GM23338 (cell line): ENCODE measurements at regions not wholly inside any gene's neighbourhood (a gene's known extent, or its start where the extent isn't known, plus 50 kb on each side); places are given as distances from the start of the nearest gene placed in this dataset.

Experiments
- ATAC-seq: fragments of 200-7000 bp; cut with Tn5 transposase; 3 replicates; pipeline ENCODE4 v1.9.1; 2020
- DNase-seq: peaks from one replicate; pipeline ENCODE4 v3.0.0-alpha.2; 2015; ENCODE audit warnings: low spot score
- H2AFZ ChIP-seq: fragments of 200-600 bp; sonication (generic); 2 replicates; pipeline ENCODE4 v1.8.0; 2016; ENCODE audit warnings: antibody characterized with exemption, mild to moderate bottlenecking, moderate library complexity
- H3F3A ChIP-seq: fragments of 200-600 bp; sonication (generic); replicated peaks from 2 replicates; pipeline ENCODE4 v1.8.0; 2017; ENCODE audit warnings: antibody characterized with exemption, mixed run types, low read depth
- H3K27ac ChIP-seq: fragments of 200-600 bp; sonication (generic); 2 replicates; pipeline ENCODE4 v1.6.1; 2016; ENCODE audit warnings: low read depth
- H3K27me3 ChIP-seq: fragments of 200-600 bp; sonication (generic); 2 replicates; pipeline ENCODE4 v1.8.0; 2016; ENCODE audit warnings: mild to moderate bottlenecking, mixed run types, moderate library complexity; ENCODE audit not compliant: insufficient read depth
- H3K36me3 ChIP-seq: fragments of 200-600 bp; sonication (generic); 2 replicates; pipeline ENCODE4 v1.8.0; 2016; ENCODE audit warnings: mild to moderate bottlenecking; ENCODE audit not compliant: insufficient read depth
- H3K4me1 ChIP-seq: fragments of 200-600 bp; sonication (generic); 2 replicates; pipeline ENCODE4 v1.8.0; 2016; ENCODE audit warnings: mild to moderate bottlenecking, moderate library complexity; ENCODE audit not compliant: insufficient read depth
- H3K4me2 ChIP-seq: fragments of 200-600 bp; sonication (generic); 2 replicates; pipeline ENCODE4 v1.7.1; 2017; ENCODE audit warnings: mixed run types
- H3K4me3 ChIP-seq: fragments of 200-600 bp; sonication (generic); 2 replicates; pipeline ENCODE4 v1.6.1; 2016; ENCODE audit warnings: mixed run types
- H3K79me2 ChIP-seq: fragments of 200-600 bp; sonication (generic); replicated peaks from 2 replicates; pipeline ENCODE4 v1.8.0; 2017; ENCODE audit warnings: mild to moderate bottlenecking; ENCODE audit not compliant: insufficient read depth
- H3K9me2 ChIP-seq: fragments of 200-600 bp; sonication (generic); 2 replicates; pipeline ENCODE4 v1.8.0; 2017; ENCODE audit not compliant: insufficient read depth
- H4K20me1 ChIP-seq: fragments of 200-600 bp; sonication (generic); replicated peaks from 2 replicates; pipeline ENCODE4 v1.8.0; 2017; ENCODE audit warnings: mild to moderate bottlenecking; ENCODE audit not compliant: insufficient read depth
- H3K27ac Mint-ChIP-seq: 2 replicates; pipeline ENCODE4 v1.8.0; 2020; ENCODE audit warnings: inconsistent platforms, mild to moderate bottlenecking, moderate library complexity, mixed read lengths
- H3K27me3 Mint-ChIP-seq: 3 replicates; pipeline ENCODE4 v1.8.0; 2022; ENCODE audit warnings: low read depth, mild to moderate bottlenecking, moderate library complexity, mixed read lengths, inconsistent platforms; ENCODE audit not compliant: insufficient read depth, poor library complexity
- H3K36me3 Mint-ChIP-seq: 3 replicates; pipeline ENCODE4 v1.8.0; 2021; ENCODE audit warnings: low read depth, mild to moderate bottlenecking, inconsistent platforms, moderate library complexity, mixed read lengths
- H3K4me1 Mint-ChIP-seq: 3 replicates; pipeline ENCODE4 v1.8.0; 2020; ENCODE audit warnings: mild to moderate bottlenecking, inconsistent platforms, mixed read lengths
- H3K4me3 Mint-ChIP-seq: 3 replicates; pipeline ENCODE4 v1.8.0; 2021; ENCODE audit warnings: moderate library complexity, mild to moderate bottlenecking, inconsistent platforms, mixed read lengths
- H3K9me3 Mint-ChIP-seq: 3 replicates; pipeline ENCODE4 v1.8.0; 2020; ENCODE audit warnings: moderate library complexity, mild to moderate bottlenecking, inconsistent platforms, mixed read lengths
- CREB1 ChIP-seq: fragments of 250-450 bp; sonication (Bioruptor Pico); IDR thresholded peaks from 2 replicates; pipeline ENCODE4 v1.5.0; 2020; ENCODE audit warnings: low read depth, mild to moderate bottlenecking, moderate library complexity
- EZH2 ChIP-seq: fragments of 200-600 bp; sonication (generic); IDR thresholded peaks from one replicate; pipeline ENCODE4 v1.8.0; 2017; ENCODE audit warnings: antibody characterized with exemption, mild to moderate bottlenecking, low read depth; ENCODE audit not compliant: unreplicated experiment
- EZH2phosphoT487 ChIP-seq: fragments of 200-600 bp; sonication (generic); IDR thresholded peaks from one replicate; pipeline ENCODE4 v1.8.1; 2018; ENCODE audit warnings: antibody characterized with exemption; ENCODE audit not compliant: unreplicated experiment
- JUNB ChIP-seq: IDR thresholded peaks from one replicate; pipeline ENCODE4 v1.6.1; 2016; ENCODE audit warnings: antibody characterized with exemption; ENCODE audit not compliant: unreplicated experiment
- NANOG ChIP-seq: IDR thresholded peaks from 2 replicates; pipeline ENCODE4 v1.6.1; 2016; ENCODE audit warnings: antibody characterized with exemption, borderline replicate concordance
- POLR2AphosphoS5 ChIP-seq: IDR thresholded peaks from 2 replicates; pipeline ENCODE4 v1.6.1; 2016; ENCODE audit warnings: antibody characterized with exemption, low read depth
- STAT1 ChIP-seq: IDR thresholded peaks from one replicate; pipeline ENCODE4 v1.6.1; 2016; ENCODE audit warnings: antibody characterized with exemption; ENCODE audit not compliant: unreplicated experiment
- ZNF114 ChIP-seq: fragments of 250-450 bp; sonication (Bioruptor Pico); IDR thresholded peaks from 2 replicates; pipeline ENCODE4 v1.5.0; 2020; ENCODE audit warnings: mild to moderate bottlenecking, moderate library complexity
- ZNF331 ChIP-seq: fragments of 250-450 bp; sonication (Bioruptor Pico); IDR thresholded peaks from 2 replicates; pipeline ENCODE4 v1.5.0; 2020; ENCODE audit warnings: low read depth, mild to moderate bottlenecking, moderate library complexity
- TF ChIP-seq, protein P1 (sequence below): IDR thresholded peaks from one replicate; pipeline ENCODE4 v1.6.1; 2018; ENCODE audit warnings: antibody characterized with exemption; ENCODE audit not compliant: unreplicated experiment
- TF ChIP-seq, protein P2 (sequence below): IDR thresholded peaks from 2 replicates; pipeline ENCODE4 v1.6.1; 2016; ENCODE audit warnings: antibody characterized with exemption
- TF ChIP-seq, protein P3 (sequence below): fragments of 250-450 bp; sonication (Bioruptor Pico); IDR thresholded peaks from 2 replicates; pipeline ENCODE4 v1.5.0; 2020; ENCODE audit warnings: mild to moderate bottlenecking, moderate library complexity
- TF ChIP-seq, protein P4 (sequence below), 2 experiments: fragments of 200-600 bp in 1 of 2; sonication (generic) in 1 of 2; conservative IDR thresholded peaks; 2 replicates each; pipeline versions ENCODE4 v1.5.1 to v1.6.1; 2016 to 2017; ENCODE audit warnings: antibody characterized with exemption in 2 of 2, low read depth in 2 of 2, mild to moderate bottlenecking in 2 of 2, moderate library complexity in 1 of 2

DNA sequence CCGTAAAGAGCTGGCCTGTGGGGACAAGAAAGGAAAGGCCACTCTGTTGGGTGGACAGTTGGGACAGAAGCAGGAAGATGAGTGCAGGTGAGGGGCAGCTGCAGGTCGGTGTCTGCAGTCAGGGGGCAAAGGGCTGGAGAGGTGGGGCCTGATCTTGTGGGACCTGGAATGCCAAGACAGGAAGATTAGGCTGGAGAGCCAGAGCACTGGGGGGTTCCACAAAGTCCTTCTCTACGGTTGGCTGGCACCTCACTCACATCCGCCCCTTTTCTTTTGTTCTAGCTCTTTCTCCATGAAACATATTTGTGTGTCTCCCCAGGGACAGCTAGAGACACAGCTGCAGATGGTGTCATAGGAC is 404.1 kb downstream of the PTPRU start:
- Histone ChIP-seq H2AFZ (no peak overlapping the region), H3K9me2 (no peaks in the 10 kb centered on the region; the same call in 1 of the 2 replicates), H3K4me2 (no peak overlapping the region), H3K27ac (no peak overlapping the region), H3F3A (no peaks in the 10 kb centered on the region), H3K4me3 (no peak overlapping the region), H3K27me3 (no peaks in the 10 kb centered on the region), H3K4me1 (no peaks in the 10 kb centered on the region), H4K20me1 (no peaks in the 10 kb centered on the region), H3K36me3 (no peaks in the 10 kb centered on the region), H3K79me2 (no peaks in the 10 kb centered on the region)
- peaks cover 8% of the 10 kb centered on the region for H3K4me1 Mint-ChIP-seq
- TF ChIP-seq, protein P1, sequence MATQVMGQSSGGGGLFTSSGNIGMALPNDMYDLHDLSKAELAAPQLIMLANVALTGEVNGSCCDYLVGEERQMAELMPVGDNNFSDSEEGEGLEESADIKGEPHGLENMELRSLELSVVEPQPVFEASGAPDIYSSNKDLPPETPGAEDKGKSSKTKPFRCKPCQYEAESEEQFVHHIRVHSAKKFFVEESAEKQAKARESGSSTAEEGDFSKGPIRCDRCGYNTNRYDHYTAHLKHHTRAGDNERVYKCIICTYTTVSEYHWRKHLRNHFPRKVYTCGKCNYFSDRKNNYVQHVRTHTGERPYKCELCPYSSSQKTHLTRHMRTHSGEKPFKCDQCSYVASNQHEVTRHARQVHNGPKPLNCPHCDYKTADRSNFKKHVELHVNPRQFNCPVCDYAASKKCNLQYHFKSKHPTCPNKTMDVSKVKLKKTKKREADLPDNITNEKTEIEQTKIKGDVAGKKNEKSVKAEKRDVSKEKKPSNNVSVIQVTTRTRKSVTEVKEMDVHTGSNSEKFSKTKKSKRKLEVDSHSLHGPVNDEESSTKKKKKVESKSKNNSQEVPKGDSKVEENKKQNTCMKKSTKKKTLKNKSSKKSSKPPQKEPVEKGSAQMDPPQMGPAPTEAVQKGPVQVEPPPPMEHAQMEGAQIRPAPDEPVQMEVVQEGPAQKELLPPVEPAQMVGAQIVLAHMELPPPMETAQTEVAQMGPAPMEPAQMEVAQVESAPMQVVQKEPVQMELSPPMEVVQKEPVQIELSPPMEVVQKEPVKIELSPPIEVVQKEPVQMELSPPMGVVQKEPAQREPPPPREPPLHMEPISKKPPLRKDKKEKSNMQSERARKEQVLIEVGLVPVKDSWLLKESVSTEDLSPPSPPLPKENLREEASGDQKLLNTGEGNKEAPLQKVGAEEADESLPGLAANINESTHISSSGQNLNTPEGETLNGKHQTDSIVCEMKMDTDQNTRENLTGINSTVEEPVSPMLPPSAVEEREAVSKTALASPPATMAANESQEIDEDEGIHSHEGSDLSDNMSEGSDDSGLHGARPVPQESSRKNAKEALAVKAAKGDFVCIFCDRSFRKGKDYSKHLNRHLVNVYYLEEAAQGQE = no peak
- TF ChIP-seq, protein P2, sequence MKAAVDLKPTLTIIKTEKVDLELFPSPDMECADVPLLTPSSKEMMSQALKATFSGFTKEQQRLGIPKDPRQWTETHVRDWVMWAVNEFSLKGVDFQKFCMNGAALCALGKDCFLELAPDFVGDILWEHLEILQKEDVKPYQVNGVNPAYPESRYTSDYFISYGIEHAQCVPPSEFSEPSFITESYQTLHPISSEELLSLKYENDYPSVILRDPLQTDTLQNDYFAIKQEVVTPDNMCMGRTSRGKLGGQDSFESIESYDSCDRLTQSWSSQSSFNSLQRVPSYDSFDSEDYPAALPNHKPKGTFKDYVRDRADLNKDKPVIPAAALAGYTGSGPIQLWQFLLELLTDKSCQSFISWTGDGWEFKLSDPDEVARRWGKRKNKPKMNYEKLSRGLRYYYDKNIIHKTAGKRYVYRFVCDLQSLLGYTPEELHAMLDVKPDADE = no peak
- TF ChIP-seq EZH2 (no peak), CREB1 (CRISPR knock-in tag) (no peak), POLR2AphosphoS5 (no peak), JUNB (no peak), NANOG (no peak), STAT1 (no peak), EZH2phosphoT487 (no peak), ZNF114 (CRISPR knock-in tag) (no peak), ZNF331 (no peak)
- TF ChIP-seq, protein P3, sequence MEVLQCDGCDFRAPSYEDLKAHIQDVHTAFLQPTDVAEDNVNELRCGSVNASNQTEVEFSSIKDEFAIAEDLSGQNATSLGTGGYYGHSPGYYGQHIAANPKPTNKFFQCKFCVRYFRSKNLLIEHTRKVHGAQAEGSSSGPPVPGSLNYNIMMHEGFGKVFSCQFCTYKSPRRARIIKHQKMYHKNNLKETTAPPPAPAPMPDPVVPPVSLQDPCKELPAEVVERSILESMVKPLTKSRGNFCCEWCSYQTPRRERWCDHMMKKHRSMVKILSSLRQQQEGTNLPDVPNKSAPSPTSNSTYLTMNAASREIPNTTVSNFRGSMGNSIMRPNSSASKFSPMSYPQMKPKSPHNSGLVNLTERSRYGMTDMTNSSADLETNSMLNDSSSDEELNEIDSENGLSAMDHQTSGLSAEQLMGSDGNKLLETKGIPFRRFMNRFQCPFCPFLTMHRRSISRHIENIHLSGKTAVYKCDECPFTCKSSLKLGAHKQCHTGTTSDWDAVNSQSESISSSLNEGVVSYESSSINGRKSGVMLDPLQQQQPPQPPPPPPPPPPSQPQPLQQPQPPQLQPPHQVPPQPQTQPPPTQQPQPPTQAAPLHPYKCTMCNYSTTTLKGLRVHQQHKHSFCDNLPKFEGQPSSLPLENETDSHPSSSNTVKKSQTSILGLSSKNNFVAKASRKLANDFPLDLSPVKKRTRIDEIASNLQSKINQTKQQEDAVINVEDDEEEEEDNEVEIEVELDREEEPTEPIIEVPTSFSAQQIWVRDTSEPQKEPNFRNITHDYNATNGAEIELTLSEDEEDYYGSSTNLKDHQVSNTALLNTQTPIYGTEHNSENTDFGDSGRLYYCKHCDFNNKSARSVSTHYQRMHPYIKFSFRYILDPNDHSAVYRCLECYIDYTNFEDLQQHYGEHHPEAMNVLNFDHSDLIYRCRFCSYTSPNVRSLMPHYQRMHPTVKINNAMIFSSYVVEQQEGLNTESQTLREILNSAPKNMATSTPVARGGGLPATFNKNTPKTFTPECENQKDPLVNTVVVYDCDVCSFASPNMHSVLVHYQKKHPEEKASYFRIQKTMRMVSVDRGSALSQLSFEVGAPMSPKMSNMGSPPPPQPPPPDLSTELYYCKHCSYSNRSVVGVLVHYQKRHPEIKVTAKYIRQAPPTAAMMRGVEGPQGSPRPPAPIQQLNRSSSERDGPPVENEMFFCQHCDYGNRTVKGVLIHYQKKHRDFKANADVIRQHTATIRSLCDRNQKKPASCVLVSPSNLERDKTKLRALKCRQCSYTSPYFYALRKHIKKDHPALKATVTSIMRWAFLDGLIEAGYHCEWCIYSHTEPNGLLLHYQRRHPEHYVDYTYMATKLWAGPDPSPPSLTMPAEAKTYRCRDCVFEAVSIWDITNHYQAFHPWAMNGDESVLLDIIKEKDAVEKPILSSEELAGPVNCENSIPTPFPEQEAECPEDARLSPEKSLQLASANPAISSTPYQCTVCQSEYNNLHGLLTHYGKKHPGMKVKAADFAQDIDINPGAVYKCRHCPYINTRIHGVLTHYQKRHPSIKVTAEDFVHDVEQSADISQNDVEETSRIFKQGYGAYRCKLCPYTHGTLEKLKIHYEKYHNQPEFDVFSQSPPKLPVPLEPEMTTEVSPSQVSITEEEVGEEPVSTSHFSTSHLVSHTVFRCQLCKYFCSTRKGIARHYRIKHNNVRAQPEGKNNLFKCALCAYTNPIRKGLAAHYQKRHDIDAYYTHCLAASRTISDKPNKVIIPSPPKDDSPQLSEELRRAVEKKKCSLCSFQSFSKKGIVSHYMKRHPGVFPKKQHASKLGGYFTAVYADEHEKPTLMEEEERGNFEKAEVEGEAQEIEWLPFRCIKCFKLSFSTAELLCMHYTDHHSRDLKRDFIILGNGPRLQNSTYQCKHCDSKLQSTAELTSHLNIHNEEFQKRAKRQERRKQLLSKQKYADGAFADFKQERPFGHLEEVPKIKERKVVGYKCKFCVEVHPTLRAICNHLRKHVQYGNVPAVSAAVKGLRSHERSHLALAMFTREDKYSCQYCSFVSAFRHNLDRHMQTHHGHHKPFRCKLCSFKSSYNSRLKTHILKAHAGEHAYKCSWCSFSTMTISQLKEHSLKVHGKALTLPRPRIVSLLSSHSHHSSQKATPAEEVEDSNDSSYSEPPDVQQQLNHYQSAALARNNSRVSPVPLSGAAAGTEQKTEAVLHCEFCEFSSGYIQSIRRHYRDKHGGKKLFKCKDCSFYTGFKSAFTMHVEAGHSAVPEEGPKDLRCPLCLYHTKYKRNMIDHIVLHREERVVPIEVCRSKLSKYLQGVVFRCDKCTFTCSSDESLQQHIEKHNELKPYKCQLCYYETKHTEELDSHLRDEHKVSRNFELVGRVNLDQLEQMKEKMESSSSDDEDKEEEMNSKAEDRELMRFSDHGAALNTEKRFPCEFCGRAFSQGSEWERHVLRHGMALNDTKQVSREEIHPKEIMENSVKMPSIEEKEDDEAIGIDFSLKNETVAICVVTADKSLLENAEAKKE (CRISPR knock-in tag) = no peak
- TF ChIP-seq, protein P4, sequence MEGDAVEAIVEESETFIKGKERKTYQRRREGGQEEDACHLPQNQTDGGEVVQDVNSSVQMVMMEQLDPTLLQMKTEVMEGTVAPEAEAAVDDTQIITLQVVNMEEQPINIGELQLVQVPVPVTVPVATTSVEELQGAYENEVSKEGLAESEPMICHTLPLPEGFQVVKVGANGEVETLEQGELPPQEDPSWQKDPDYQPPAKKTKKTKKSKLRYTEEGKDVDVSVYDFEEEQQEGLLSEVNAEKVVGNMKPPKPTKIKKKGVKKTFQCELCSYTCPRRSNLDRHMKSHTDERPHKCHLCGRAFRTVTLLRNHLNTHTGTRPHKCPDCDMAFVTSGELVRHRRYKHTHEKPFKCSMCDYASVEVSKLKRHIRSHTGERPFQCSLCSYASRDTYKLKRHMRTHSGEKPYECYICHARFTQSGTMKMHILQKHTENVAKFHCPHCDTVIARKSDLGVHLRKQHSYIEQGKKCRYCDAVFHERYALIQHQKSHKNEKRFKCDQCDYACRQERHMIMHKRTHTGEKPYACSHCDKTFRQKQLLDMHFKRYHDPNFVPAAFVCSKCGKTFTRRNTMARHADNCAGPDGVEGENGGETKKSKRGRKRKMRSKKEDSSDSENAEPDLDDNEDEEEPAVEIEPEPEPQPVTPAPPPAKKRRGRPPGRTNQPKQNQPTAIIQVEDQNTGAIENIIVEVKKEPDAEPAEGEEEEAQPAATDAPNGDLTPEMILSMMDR (conservative IDR thresholded peaks at IDR 0.05; ENCODE audit: low read depth in 2 of 2) = no peak
- H3K9me3 Mint-ChIP-seq = no peaks in the 10 kb centered on the region
- no peak for ATAC-seq
- peaks cover 6% of the 10 kb centered on the region for H3K27me3 Mint-ChIP-seq
- no peaks in the 10 kb centered on the region for H3K36me3 Mint-ChIP-seq
- H3K27ac Mint-ChIP-seq = 0 out of 2 replicates have a peak overlapping the region, but pooled peaks have one; percentile 62
- no peak overlapping the region for H3K4me3 Mint-ChIP-seq
- no peak for DNase-seq
